ENCODE measurements at regions not wholly inside any gene's neighbourhood (a gene's known extent, or its start where the extent isn't known, plus 50 kb on each side); places are given as distances from the start of the nearest gene placed in this dataset.

GRCh38 chr1:222127526-222128152, 385.8 kb upstream of the DUSP10 start:
- TF ChIP-seq, protein P1, sequence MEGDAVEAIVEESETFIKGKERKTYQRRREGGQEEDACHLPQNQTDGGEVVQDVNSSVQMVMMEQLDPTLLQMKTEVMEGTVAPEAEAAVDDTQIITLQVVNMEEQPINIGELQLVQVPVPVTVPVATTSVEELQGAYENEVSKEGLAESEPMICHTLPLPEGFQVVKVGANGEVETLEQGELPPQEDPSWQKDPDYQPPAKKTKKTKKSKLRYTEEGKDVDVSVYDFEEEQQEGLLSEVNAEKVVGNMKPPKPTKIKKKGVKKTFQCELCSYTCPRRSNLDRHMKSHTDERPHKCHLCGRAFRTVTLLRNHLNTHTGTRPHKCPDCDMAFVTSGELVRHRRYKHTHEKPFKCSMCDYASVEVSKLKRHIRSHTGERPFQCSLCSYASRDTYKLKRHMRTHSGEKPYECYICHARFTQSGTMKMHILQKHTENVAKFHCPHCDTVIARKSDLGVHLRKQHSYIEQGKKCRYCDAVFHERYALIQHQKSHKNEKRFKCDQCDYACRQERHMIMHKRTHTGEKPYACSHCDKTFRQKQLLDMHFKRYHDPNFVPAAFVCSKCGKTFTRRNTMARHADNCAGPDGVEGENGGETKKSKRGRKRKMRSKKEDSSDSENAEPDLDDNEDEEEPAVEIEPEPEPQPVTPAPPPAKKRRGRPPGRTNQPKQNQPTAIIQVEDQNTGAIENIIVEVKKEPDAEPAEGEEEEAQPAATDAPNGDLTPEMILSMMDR (IDR thresholded peaks at IDR 0.05; ENCODE audit: low read depth, low read length, poor library complexity, severe bottlenecking): no peak
- TF ChIP-seq EZH2phosphoT487 (IDR thresholded peaks at IDR 0.05; ENCODE audit: borderline replicate concordance, low read length): no peak
